ENCODE measurements at regions not wholly inside any gene's neighbourhood (a gene's known extent, or its start where the extent isn't known, plus 50 kb on each side); places are given as distances from the start of the nearest gene placed in this dataset.
A peak's percentile ranks its signal among the peaks of the same experiment; 100 is the strongest.

- BruUV-seq (replicated peaks) = no TSS peak
- H3K27me3 ChIP-seq (ENCODE audit: insufficient read depth, low read length) = no peaks in the 10 kb centered on the region
- no peaks in the 10 kb centered on the region for H3K9me2 ChIP-seq (ENCODE audit: insufficient read depth)
- DNase-seq (ENCODE audit: low read depth, low spot score) = no peak
- no peak overlapping the region for H3K9ac ChIP-seq (ENCODE audit: low read length)
- no peak overlapping the region for H2AFZ ChIP-seq (ENCODE audit: low read depth, low read length, poor library complexity, severe bottlenecking)
- H3K9me3 ChIP-seq (ENCODE audit: control insufficient read depth in 1 of 2, insufficient read depth in 1 of 2, low read depth in 1 of 2, low read length in 2 of 2) = no peaks in the 10 kb centered on the region
- peak overlapping the region; percentile 6; the same call in 1 of the 2 replicates for H3K4me2 ChIP-seq (ENCODE audit: low read length)
- no peak for ATAC-seq
- H3K79me2 ChIP-seq (ENCODE audit: insufficient read depth, low read length) = no peaks in the 10 kb centered on the region
- ChIA-PET POLR2A (no interaction called here), RAD21 (ENCODE audit: low non-redundant PET in 1 of 2, low total read pairs in 2 of 2, uncharacterized antibody in 2 of 2, unreplicated experiment in 2 of 2) (interaction anchor here in 1 of 2 experiments (0.7 kb wide), 1 partner anchor 90 kb away, joined by 4 read pairs; no protein-coding TSS in a partner anchor), CTCF (no interaction called here)
- intact Hi-C loops (cut with micrococcal nuclease) = no loop called here
- no peak overlapping the region for H3K4me3 ChIP-seq (replicated peaks in 1 of 2; ENCODE audit: low read depth in 1 of 2, low read length in 2 of 2)
- H3K4me1 ChIP-seq (ENCODE audit: control insufficient read depth in 1 of 2, insufficient read depth in 2 of 2, low read length in 2 of 2) = peaks cover 5 to 19% of the 10 kb centered on the region in 2 experiments; a peak in 3 of 4 replicates
- TF ChIP-seq FOSL1 (IDR thresholded peaks at IDR 0.05; ENCODE audit: low read depth) (no peak), CEBPB (IDR thresholded peaks at IDR 0.05; ENCODE audit: low read depth) (no peak), SP1 (IDR thresholded peaks at IDR 0.05; ENCODE audit: low read depth) (no peak), MAX (IDR thresholded peaks at IDR 0.05) (no peak), ZBTB33 (IDR thresholded peaks at IDR 0.05; ENCODE audit: extremely low read depth, insufficient replicate concordance, low read length) (no peak)
- TF ChIP-seq, protein P1, sequence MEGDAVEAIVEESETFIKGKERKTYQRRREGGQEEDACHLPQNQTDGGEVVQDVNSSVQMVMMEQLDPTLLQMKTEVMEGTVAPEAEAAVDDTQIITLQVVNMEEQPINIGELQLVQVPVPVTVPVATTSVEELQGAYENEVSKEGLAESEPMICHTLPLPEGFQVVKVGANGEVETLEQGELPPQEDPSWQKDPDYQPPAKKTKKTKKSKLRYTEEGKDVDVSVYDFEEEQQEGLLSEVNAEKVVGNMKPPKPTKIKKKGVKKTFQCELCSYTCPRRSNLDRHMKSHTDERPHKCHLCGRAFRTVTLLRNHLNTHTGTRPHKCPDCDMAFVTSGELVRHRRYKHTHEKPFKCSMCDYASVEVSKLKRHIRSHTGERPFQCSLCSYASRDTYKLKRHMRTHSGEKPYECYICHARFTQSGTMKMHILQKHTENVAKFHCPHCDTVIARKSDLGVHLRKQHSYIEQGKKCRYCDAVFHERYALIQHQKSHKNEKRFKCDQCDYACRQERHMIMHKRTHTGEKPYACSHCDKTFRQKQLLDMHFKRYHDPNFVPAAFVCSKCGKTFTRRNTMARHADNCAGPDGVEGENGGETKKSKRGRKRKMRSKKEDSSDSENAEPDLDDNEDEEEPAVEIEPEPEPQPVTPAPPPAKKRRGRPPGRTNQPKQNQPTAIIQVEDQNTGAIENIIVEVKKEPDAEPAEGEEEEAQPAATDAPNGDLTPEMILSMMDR (IDR thresholded peaks at IDR 0.05 in 2 of 3, conservative IDR thresholded peaks at IDR 0.05 in 1 of 3; ENCODE audit: borderline replicate concordance in 1 of 3, insufficient read depth in 1 of 3, low read depth in 2 of 3, low read length in 2 of 3) = no peak
- no peaks in the 10 kb centered on the region for H3K36me3 ChIP-seq (ENCODE audit: control insufficient read depth in 1 of 2, insufficient read depth in 2 of 2, low read length in 2 of 2)
- H4K20me1 ChIP-seq (ENCODE audit: insufficient read depth) = no peaks in the 10 kb centered on the region
- H3K27ac ChIP-seq (ENCODE audit: low read depth, low read length) = no peak overlapping the region
Observed at GRCh38 chr2:8590938-8591337, 90.9 kb upstream of the ID2 start.
